Spleen (tissue), 11 donors: ENCODE measurements at regions not wholly inside any gene's neighbourhood (a gene's known extent, or its start where the extent isn't known, plus 50 kb on each side); places are given as distances from the start of the nearest gene placed in this dataset.

Source experiments
- DNase-seq: peaks from one replicate; pipeline ENCODE4 v3.0.0-alpha.2; 2020
- H3K27ac ChIP-seq, 8 donors: fragments of 200-600 bp; sonication (generic) in 7 of 8; 1 replicate in 4 of 8; 2 replicates in 4 of 8; pipeline versions ENCODE4 v1.5.0 to v1.8.0; 2016 to 2021; ENCODE audit warnings: inconsistent platforms in 4 of 8, mild to moderate bottlenecking in 4 of 8, moderate library complexity in 1 of 8
- H3K27me3 ChIP-seq, 7 donors: fragments of 200-600 bp; sonication (generic) in 6 of 7; replicated peaks in 1 of 7; 1 replicate in 4 of 7; 2 replicates in 3 of 7; pipeline versions ENCODE4 v1.5.0 to v1.8.0; 2016 to 2021; ENCODE audit warnings: inconsistent platforms in 3 of 7, mild to moderate bottlenecking in 1 of 7
- H3K36me3 ChIP-seq, 6 donors: fragments of 200-600 bp; sonication (generic) in 5 of 6; 1 replicate in 4 of 6; 2 replicates in 2 of 6; pipeline versions ENCODE4 v1.5.0 to v1.8.0; 2016 to 2021; ENCODE audit warnings: inconsistent platforms in 2 of 6
- H3K4me1 ChIP-seq, 6 donors: fragments of 200-600 bp; sonication (generic) in 5 of 6; 1 replicate in 3 of 6; 2 replicates in 3 of 6; pipeline versions ENCODE4 v1.5.0 to v1.8.0; 2016 to 2021; ENCODE audit warnings: inconsistent platforms in 3 of 6
- H3K4me3 ChIP-seq, 8 donors: fragments of 200-600 bp; sonication (generic) in 7 of 8; 1 replicate in 4 of 8; 2 replicates in 4 of 8; pipeline versions ENCODE4 v1.5.0 to v1.8.0; 2016 to 2021; ENCODE audit warnings: inconsistent platforms in 4 of 8, mild to moderate bottlenecking in 4 of 8, moderate library complexity in 2 of 8
- H3K9me3 ChIP-seq, 8 donors: fragments of 200-600 bp; sonication (generic) in 7 of 8; 1 replicate in 4 of 8; 2 replicates in 4 of 8; pipeline versions ENCODE4 v1.5.0 to v1.8.0; 2016 to 2021; ENCODE audit warnings: inconsistent platforms in 4 of 8
- CTCF ChIP-seq, 11 experiments: fragments of 200-600 bp in 7 of 11; fragments of 450-650 bp in 4 of 11; sonication (generic) in 4 of 11; IDR thresholded peaks in 8 of 11; conservative IDR thresholded peaks in 3 of 11; 1 replicate in 7 of 11; 2 replicates in 4 of 11; pipeline versions ENCODE4 v1.4.0 to v1.8.0; 2016 to 2021; ENCODE audit warnings: antibody characterized with exemption in 11 of 11, inconsistent platforms in 4 of 11, mild to moderate bottlenecking in 1 of 11
- POLR2A ChIP-seq, 3 donors: fragments of 450-650 bp; IDR thresholded peaks; one replicate each; pipeline ENCODE4 v1.5.1; 2017; ENCODE audit warnings: antibody characterized with exemption in 3 of 3, mild to moderate bottlenecking in 1 of 3
- POLR2AphosphoS5 ChIP-seq, 3 donors: sonication (generic); formaldehyde crosslinking; IDR thresholded peaks; one replicate each; pipeline ENCODE4 v1.5.1; 2017; ENCODE audit warnings: antibody characterized with exemption in 3 of 3
- WGBS, 5 donors: extraction: QIAGEN DNeasy Blood & Tissue Kit in 3 of 5; methylation state at CpG; one replicate each; pipeline versions ENCODE4 v1.1.5 to v1.1.7; 2013 to 2018; 5-methylcytosine and 5-hydroxymethylcytosine counted together
- intact Hi-C: fragments of 100-400 bp; cut with DNase I; formaldehyde crosslinking; loops from one replicate; pipeline ENCODE4 v1.15.0; 2023; ENCODE audit warnings: low total_unique reads
- donor health status: healthy with polysubstance abuse.
- donor health status: DM: no; HTN: no; CAD: no; lungs with moderate emphysema.
- donor health status: DM: no; HTN: no; CAD: no.
- donor health status: Bipolar disorder and iron deficiency.
- donor health status: healthy.
- donor health status: DM: no; HTN: no; CAD: no.
- donor health status: DM: yes; HTN: yes; CAD: no.

GRCh38 chr1:229013981-229014380, 256.9 kb upstream of the RAB4A start:
- DNase-seq = no peak
- no peak overlapping the region for H3K4me3 ChIP-seq
- TF ChIP-seq CTCF (IDR thresholded peaks at IDR 0.05 in 8 of 11, conservative IDR thresholded peaks at IDR 0.05 in 3 of 11) (no peak), POLR2A (IDR thresholded peaks at IDR 0.05) (no peak), POLR2AphosphoS5 (IDR thresholded peaks at IDR 0.05) (no peak)
- H3K4me1 ChIP-seq = peaks cover 0 to 9% (median 0%) of the 10 kb centered on the region in 6 donors
- 49 to 67% (median 62%) methylated on average over 7 of the region's 7 CpGs for WGBS, 5 donors
- no peaks in the 10 kb centered on the region for H3K36me3 ChIP-seq
- intact Hi-C loops = no loop called here
- peaks cover 0 to 5% (median 0%) of the 10 kb centered on the region in 8 donors for H3K9me3 ChIP-seq
- no peaks in the 10 kb centered on the region for H3K27me3 ChIP-seq
- H3K27ac ChIP-seq = no peak overlapping the region

- Histone ChIP-seq H3K36me3 (no peaks in the 10 kb centered on the region), H3K27ac (no peak overlapping the region), H3K4me3 (no peak overlapping the region), H3K9me3 (peaks cover 0 to 5% (median 0%) of the 10 kb centered on the region in 8 donors), H3K27me3 (no peaks in the 10 kb centered on the region), H3K4me1 (peaks cover 0 to 19% (median 0%) of the 10 kb centered on the region in 6 donors)
- no peak for DNase-seq
- 83 to 92% (median 90%) methylated on average over 10 to 13 of the region's 13 CpGs for whole genome bisulfite sequencing, 5 donors
- intact Hi-C loops = no loop called here
- no peak for TF ChIP-seq CTCF (IDR thresholded peaks at IDR 0.05 in 8 of 11, conservative IDR thresholded peaks at IDR 0.05 in 3 of 11)
- no peak for TF ChIP-seq POLR2A (IDR thresholded peaks at IDR 0.05)
- no peak for TF ChIP-seq POLR2AphosphoS5 (IDR thresholded peaks at IDR 0.05)
These were observed 255.1 kb upstream of the RAB4A start for GRCh38 chr1:229015806-229016205.

DNA sequence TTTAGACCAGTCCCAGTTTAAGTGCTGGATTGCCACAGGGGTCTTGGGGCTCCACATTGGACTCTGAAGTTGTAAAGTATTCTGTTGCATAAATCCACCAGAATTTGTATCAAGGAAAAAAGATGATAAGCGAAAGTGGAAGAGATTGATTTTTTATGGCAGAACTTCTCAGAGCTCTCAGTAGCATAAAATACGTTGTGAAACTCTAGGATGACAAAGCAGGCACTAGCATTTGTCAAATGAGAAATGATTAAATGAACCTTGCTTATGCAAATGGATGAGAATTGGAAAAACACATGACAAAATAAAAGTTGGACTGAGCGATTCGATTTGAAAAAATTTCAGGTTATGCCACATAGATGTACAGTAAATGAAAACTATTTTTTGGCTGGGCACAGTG, 253.8 kb upstream of the RAB4A start:
- intact Hi-C loops = no loop called here

More for the DNA sequence above, 253.8 kb upstream of the RAB4A start:
- no peaks in the 10 kb centered on the region for H3K36me3 ChIP-seq
- H3K4me3 ChIP-seq = no peak overlapping the region
- H3K27me3 ChIP-seq = no peaks in the 10 kb centered on the region
- WGBS, 5 donors = 76 to 92% (median 78%) methylated on average over 4 of the region's 4 CpGs
- H3K9me3 ChIP-seq = peaks cover 0 to 5% (median 0%) of the 10 kb centered on the region in 8 donors
- TF ChIP-seq POLR2AphosphoS5 (IDR thresholded peaks at IDR 0.05) (no peak), CTCF (IDR thresholded peaks at IDR 0.05 in 8 of 11, conservative IDR thresholded peaks at IDR 0.05 in 3 of 11) (no peak), POLR2A (IDR thresholded peaks at IDR 0.05) (no peak)
- peaks cover 0 to 26% (median 0%) of the 10 kb centered on the region in 6 donors for H3K4me1 ChIP-seq
- H3K27ac ChIP-seq = no peak overlapping the region
- no peak for DNase-seq
